HCT116 (cell line): ENCODE measurements at regions not wholly inside any gene's neighbourhood (a gene's known extent, or its start where the extent isn't known, plus 50 kb on each side); places are given as distances from the start of the nearest gene placed in this dataset.

ENCODE experiments used
- ATAC-seq: fragments of 200-7000 bp; cut with Tn5 transposase; 2 replicates; pipeline ENCODE4 v1.9.1; 2020; ENCODE audit warnings: mild to moderate bottlenecking, moderate library complexity
- BruUV-seq: library from RNA; stranded (reverse); fragments of 400-500 nt; replicated peaks from 2 replicates; lab custom pipeline; 2021; lab: Mats Ljungman, UMichigan
- CTCF ChIA-PET: fragments of 300-600 bp; sonication (Branson Sonifier 250); formaldehyde crosslinking; loops from one replicate; lab custom pipeline; 2021; ENCODE audit warnings: antibody characterized with exemption; lab: Charles Lee
- POLR2A ChIA-PET: fragments of 300-600, 350-600 bp; sonication (Branson Sonifier 250); formaldehyde crosslinking; loops from one replicate; lab custom pipeline; 2021; ENCODE audit warnings: antibody characterized with exemption; lab: Charles Lee
- RAD21 ChIA-PET, 2 experiments: fragments of 300-600 bp; sonication (Branson Sonifier 250); formaldehyde crosslinking; loops; one replicate each; lab custom pipeline; 2023; ENCODE audit warnings: low total read pairs in 2 of 2; ENCODE audit not compliant: uncharacterized antibody in 2 of 2, unreplicated experiment in 2 of 2, low non-redundant PET in 1 of 2; lab: Charles Lee
- DNase-seq: peaks from one replicate; pipeline ENCODE4 v3.0.0-alpha.2; 2010; ENCODE audit warnings: low read depth, low spot score
- H2AFZ ChIP-seq: fragments of 200-600 bp; shearing (Covaris generic), sonication (generic); 2 replicates; pipeline ENCODE4 v1.6.1; 2017; ENCODE audit warnings: low read depth, mixed run types, mixed read lengths, antibody characterized with exemption, low read length; ENCODE audit not compliant: poor library complexity, severe bottlenecking
- H3K27ac ChIP-seq: 2 replicates; pipeline ENCODE4 v1.5.1; 2012; ENCODE audit warnings: low read depth, low read length
- H3K27me3 ChIP-seq: fragments of 200-600 bp; sonication (generic); 2 replicates; pipeline ENCODE4 v1.6.1; 2016; ENCODE audit warnings: mixed run types, low read length, mixed read lengths; ENCODE audit not compliant: insufficient read depth
- H3K36me3 ChIP-seq, 2 experiments: fragments of 200-500 bp in 1 of 2; fragments of 200-600 bp in 1 of 2; sonication (Bioruptor generic) in 1 of 2; sonication (generic) in 1 of 2; 2 replicates each; pipeline versions ENCODE4 v1.5.1 to v1.6.1; 2014 to 2016; ENCODE audit warnings: low read length in 2 of 2, inconsistent platforms in 1 of 2, mixed read lengths in 1 of 2, mixed run types in 1 of 2; ENCODE audit not compliant: insufficient read depth in 2 of 2, control insufficient read depth in 1 of 2
- H3K4me1 ChIP-seq, 2 experiments: fragments of 200-600 bp in 1 of 2; sonication (generic) in 1 of 2; 2 replicates each; pipeline versions ENCODE4 v1.5.1 to v1.6.1; 2012 to 2017; ENCODE audit warnings: low read length in 2 of 2, inconsistent platforms in 1 of 2, mild to moderate bottlenecking in 1 of 2, mixed read lengths in 1 of 2, mixed run types in 1 of 2, moderate library complexity in 1 of 2; ENCODE audit not compliant: insufficient read depth in 2 of 2, control insufficient read depth in 1 of 2
- H3K4me2 ChIP-seq: fragments of 200-600 bp; sonication (generic); 2 replicates; pipeline ENCODE4 v1.6.1; 2017; ENCODE audit warnings: mixed run types, low read length, mixed read lengths
- H3K4me3 ChIP-seq, 2 experiments: fragments of 200-600 bp in 1 of 2; sonication (generic) in 1 of 2; replicated peaks in 1 of 2; 2 replicates each; pipeline ENCODE4 v1.5.1; 2011 to 2016; ENCODE audit warnings: low read length in 2 of 2, control low read depth in 1 of 2, low read depth in 1 of 2, mild to moderate bottlenecking in 1 of 2, mixed read lengths in 1 of 2, mixed run types in 1 of 2
- H3K79me2 ChIP-seq: fragments of 200-600 bp; sonication (generic); 2 replicates; pipeline ENCODE4 v1.6.1; 2017; ENCODE audit warnings: mild to moderate bottlenecking, mixed run types, low read length, moderate library complexity, mixed read lengths; ENCODE audit not compliant: insufficient read depth
- H3K9ac ChIP-seq: fragments of 200-600 bp; sonication (generic); 2 replicates; pipeline ENCODE4 v1.6.1; 2016; ENCODE audit warnings: low read length, mixed read lengths
- H3K9me2 ChIP-seq: fragments of 200-600 bp; sonication (generic), shearing (Covaris generic); 2 replicates; pipeline ENCODE4 v1.6.1; 2017; ENCODE audit warnings: mixed run types, mild to moderate bottlenecking, moderate library complexity; ENCODE audit not compliant: insufficient read depth
- H3K9me3 ChIP-seq, 2 experiments: fragments of 200-500 bp in 1 of 2; fragments of 200-600 bp in 1 of 2; sonication (Bioruptor generic) in 1 of 2; sonication (generic) in 1 of 2; 2 replicates each; pipeline ENCODE4 v1.6.1; 2014 to 2017; ENCODE audit warnings: low read length in 2 of 2, mixed read lengths in 2 of 2, inconsistent platforms in 1 of 2, low read depth in 1 of 2, mild to moderate bottlenecking in 1 of 2, mixed run types in 1 of 2, moderate library complexity in 1 of 2; ENCODE audit not compliant: control insufficient read depth in 1 of 2, insufficient read depth in 1 of 2
- H4K20me1 ChIP-seq: fragments of 200-600 bp; sonication (generic), shearing (Covaris generic); 2 replicates; pipeline ENCODE4 v1.6.1; 2017; ENCODE audit warnings: mixed run types, mild to moderate bottlenecking, moderate library complexity; ENCODE audit not compliant: insufficient read depth
- ATF3 ChIP-seq: IDR thresholded peaks from 2 replicates; pipeline ENCODE4 v1.6.1; 2012
- CBX3 ChIP-seq: IDR thresholded peaks from 2 replicates; pipeline ENCODE4 v1.6.1; 2012; ENCODE audit warnings: low read depth
- EZH2 ChIP-seq: fragments of 200-600 bp; sonication (generic); IDR thresholded peaks from 2 replicates; pipeline ENCODE4 v1.6.1; 2017; ENCODE audit warnings: antibody characterized with exemption, mixed run types
- FOSL1 ChIP-seq: IDR thresholded peaks from 2 replicates; pipeline ENCODE4 v1.6.1; 2012; ENCODE audit warnings: low read depth
- POLR2A ChIP-seq: IDR thresholded peaks from 2 replicates; pipeline ENCODE4 v1.7.0; 2011; ENCODE audit warnings: borderline replicate concordance; ENCODE audit not compliant: insufficient read depth, insufficient read length; ENCODE audit errors: extremely low read depth
- POLR2AphosphoS5 ChIP-seq: IDR thresholded peaks from 2 replicates; pipeline ENCODE4 v1.6.1; 2011; ENCODE audit warnings: mild to moderate bottlenecking, low read depth, low read length, moderate library complexity
- RAD21 ChIP-seq: IDR thresholded peaks from 2 replicates; pipeline ENCODE4 v1.6.1; 2012; ENCODE audit warnings: low read depth, mild to moderate bottlenecking
- SIN3A ChIP-seq: IDR thresholded peaks from 2 replicates; pipeline ENCODE4 v1.6.1; 2012; ENCODE audit warnings: low read depth
- SP1 ChIP-seq: IDR thresholded peaks from 2 replicates; pipeline ENCODE4 v1.6.1; 2012; ENCODE audit warnings: low read depth
- YY1 ChIP-seq: IDR thresholded peaks from 2 replicates; pipeline ENCODE4 v1.6.1; 2011; ENCODE audit warnings: low read length, low read depth, moderate library complexity, mild to moderate bottlenecking; ENCODE audit not compliant: insufficient replicate concordance; ENCODE audit errors: extremely low read depth
- ZBTB33 ChIP-seq: IDR thresholded peaks from 2 replicates; pipeline ENCODE4 v1.6.1; 2011; ENCODE audit warnings: mild to moderate bottlenecking, low read length, moderate library complexity; ENCODE audit not compliant: insufficient replicate concordance; ENCODE audit errors: extremely low read depth
- ZNF274 ChIP-seq: fragments of 200-500 bp; sonication (Bioruptor generic); IDR thresholded peaks from 2 replicates; pipeline ENCODE4 v1.6.1; 2014; ENCODE audit warnings: mild to moderate bottlenecking, low read depth, low read length, inconsistent platforms
- intact Hi-C: fragments of 100-400 bp; cut with micrococcal nuclease; formaldehyde crosslinking; loops from 2 replicates; pipeline ENCODE4 v1.10.0; 2022

GRCh38 chr22:27433585-27434190 is 367.9 kb downstream of the MN1 start (continued):
- TF ChIP-seq ZBTB33 (no peak), ATF3 (no peak), EZH2 (no peak), POLR2AphosphoS5 (no peak), RAD21 (no peak), YY1 (no peak), POLR2A (no peak)
- TF ChIP-seq, all 23 proteins: peak for 0

DNA sequence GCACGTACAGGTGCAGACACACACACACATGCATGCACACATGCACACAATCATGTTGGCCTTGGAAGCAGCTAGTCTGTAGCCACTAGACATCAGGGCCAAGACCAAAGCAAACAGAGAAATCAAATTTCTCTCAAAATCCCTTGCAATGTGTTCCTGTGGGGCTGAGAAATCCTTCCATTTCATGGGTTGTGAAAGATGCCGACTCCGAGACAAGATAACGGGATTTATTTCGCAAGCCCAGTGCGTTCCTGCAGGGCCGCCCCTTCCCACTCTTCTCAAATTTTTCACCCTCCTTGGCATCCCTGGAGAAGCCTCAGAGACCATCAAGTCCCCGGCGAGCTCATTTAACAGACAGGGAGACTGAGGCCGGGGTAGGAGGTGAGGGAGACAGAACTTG is 366.7 kb downstream of the MN1 start:
- no peak for DNase-seq
- BruUV-seq = no TSS peak
- Histone ChIP-seq H3K27ac (no peak overlapping the region), H3K27me3 (no peaks in the 10 kb centered on the region), H3K9me3 (peaks cover 0 to 8% of the 10 kb centered on the region in 2 experiments; a peak in 1 of 4 replicates), H3K4me2 (no peak overlapping the region), H3K9ac (no peak overlapping the region), H2AFZ (no peak overlapping the region), H4K20me1 (no peaks in the 10 kb centered on the region), H3K36me3 (no peaks in the 10 kb centered on the region), H3K9me2 (no peaks in the 10 kb centered on the region), H3K79me2 (no peaks in the 10 kb centered on the region), H3K4me3 (no peak overlapping the region), H3K4me1 (no peaks in the 10 kb centered on the region)
- ChIA-PET CTCF (no interaction called here), POLR2A (no interaction called here), RAD21 (no interaction called here)
- TF ChIP-seq SP1 (no peak), FOSL1 (no peak), YY1 (no peak), EZH2 (no peak), CBX3 (no peak), SIN3A (no peak), RAD21 (no peak), ZNF274 (no peak)
- ATAC-seq = no peak
- intact Hi-C loops = no loop called here
